Neuronal stem cell (in vitro differentiated cells): ENCODE measurements at regions not wholly inside any gene's neighbourhood (a gene's known extent, or its start where the extent isn't known, plus 50 kb on each side); places are given as distances from the start of the nearest gene placed in this dataset.

Experiments used
- DNase-seq: peaks from one replicate; pipeline ENCODE4 v3.0.0-alpha.2; 2013; ENCODE audit warnings: low spot score
- H2AFZ ChIP-seq: one replicate; pipeline ENCODE4 v1.6.1; 2013; ENCODE audit warnings: mild to moderate bottlenecking, low read length, inconsistent platforms
- H2AK5ac ChIP-seq: 2 replicates; pipeline ENCODE4 v1.6.1; 2013; ENCODE audit warnings: low read depth, mild to moderate bottlenecking, inconsistent platforms, low read length, moderate library complexity, mixed read lengths
- H2BK120ac ChIP-seq: 2 replicates; pipeline ENCODE4 v1.6.1; 2013; ENCODE audit warnings: low read depth, mild to moderate bottlenecking, inconsistent platforms, low read length, moderate library complexity, mixed read lengths
- H2BK12ac ChIP-seq: one replicate; pipeline ENCODE4 v1.6.1; 2013; ENCODE audit warnings: low read length, inconsistent platforms
- H2BK15ac ChIP-seq: 2 replicates; pipeline ENCODE4 v1.6.1; 2013; ENCODE audit warnings: mild to moderate bottlenecking, low read length, inconsistent platforms, mixed read lengths
- H2BK5ac ChIP-seq: one replicate; pipeline ENCODE4 v1.6.1; 2013; ENCODE audit warnings: inconsistent platforms, mild to moderate bottlenecking, low read length, moderate library complexity
- H3K14ac ChIP-seq: one replicate; pipeline ENCODE4 v1.6.1; 2013; ENCODE audit warnings: low read length, inconsistent platforms
- H3K18ac ChIP-seq: 2 replicates; pipeline ENCODE4 v1.6.1; 2013; ENCODE audit warnings: low read length, inconsistent platforms
- H3K23ac ChIP-seq: 2 replicates; pipeline ENCODE4 v1.6.1; 2013; ENCODE audit warnings: low read depth, mild to moderate bottlenecking, mixed read lengths, low read length, inconsistent platforms; ENCODE audit not compliant: poor library complexity
- H3K27ac ChIP-seq: replicated peaks from 3 replicates; pipeline ENCODE4 v1.5.1; 2013; ENCODE audit warnings: low read length, inconsistent platforms
- H3K27me3 ChIP-seq, 3 experiments: 2 replicates each; pipeline ENCODE4 v1.6.1; 2013; ENCODE audit warnings: low read length in 3 of 3, mild to moderate bottlenecking in 2 of 3, inconsistent platforms in 1 of 3, low read depth in 1 of 3, mixed read lengths in 1 of 3, moderate library complexity in 1 of 3; ENCODE audit not compliant: control insufficient read depth in 3 of 3, insufficient read depth in 3 of 3
- H3K36me3 ChIP-seq, 2 donors: replicated peaks in 1 of 2; 2 replicates each; pipeline ENCODE4 v1.6.1; 2013; ENCODE audit warnings: low read length in 2 of 2; ENCODE audit not compliant: control insufficient read depth in 2 of 2, insufficient read depth in 2 of 2
- H3K4ac ChIP-seq: 2 replicates; pipeline ENCODE4 v1.6.1; 2013; ENCODE audit warnings: inconsistent platforms, mild to moderate bottlenecking, low read length, moderate library complexity
- H3K4me1 ChIP-seq, 2 donors: 1 replicate in 1 of 2; 2 replicates in 1 of 2; pipeline ENCODE4 v1.6.1; 2013; ENCODE audit warnings: low read length in 2 of 2, low read depth in 1 of 2; ENCODE audit not compliant: control insufficient read depth in 2 of 2, insufficient read depth in 1 of 2
- H3K4me2 ChIP-seq: one replicate; pipeline ENCODE4 v1.6.1; 2013; ENCODE audit warnings: mild to moderate bottlenecking, low read length, inconsistent platforms; ENCODE audit not compliant: insufficient read depth, poor library complexity, severe bottlenecking
- H3K4me3 ChIP-seq, 2 donors: 2 replicates each; pipeline ENCODE4 v1.5.1; 2013; ENCODE audit warnings: low read length in 2 of 2, mild to moderate bottlenecking in 2 of 2, inconsistent platforms in 1 of 2, moderate library complexity in 1 of 2
- H3K79me1 ChIP-seq: one replicate; pipeline ENCODE4 v1.6.1; 2013; ENCODE audit warnings: low read depth, mild to moderate bottlenecking, inconsistent platforms, low read length, moderate library complexity
- H3K9ac ChIP-seq: one replicate; pipeline ENCODE4 v1.6.1; 2013; ENCODE audit warnings: mild to moderate bottlenecking, low read depth, low read length, inconsistent platforms; ENCODE audit not compliant: poor library complexity
- H3K9me3 ChIP-seq, 2 donors: replicated peaks in 1 of 2; 2 replicates each; pipeline versions ENCODE3 to v1.6.1; 2013; ENCODE audit warnings: low read length in 2 of 2, mild to moderate bottlenecking in 2 of 2, inconsistent platforms in 1 of 2, low read depth in 1 of 2, mixed read lengths in 1 of 2, moderate library complexity in 1 of 2; ENCODE audit not compliant: control insufficient read depth in 2 of 2, insufficient read depth in 1 of 2
- H4K8ac ChIP-seq: one replicate; pipeline ENCODE4 v1.6.1; 2013; ENCODE audit warnings: low read depth, mild to moderate bottlenecking, inconsistent platforms, low read length, moderate library complexity
- H4K91ac ChIP-seq: one replicate; pipeline ENCODE4 v1.6.1; 2013; ENCODE audit warnings: low read length, low read depth, mild to moderate bottlenecking, inconsistent platforms; ENCODE audit not compliant: poor library complexity
- WGBS, 2 donors: extraction: QIAGEN DNeasy Blood & Tissue Kit; methylation state at CpG; one replicate each; pipeline ENCODE4 v1.1.7; 2013; ENCODE audit warnings: missing lambda C conversion rate in 2 of 2, mixed read lengths in 1 of 2; ENCODE audit not compliant: insufficient read length in 2 of 2, insufficient replicate concordance in 1 of 2; ENCODE audit errors: extremely low coverage in 2 of 2; 5-methylcytosine and 5-hydroxymethylcytosine counted together

- DNase-seq: no peak
- Histone ChIP-seq H3K9me3 (no peaks in the 10 kb centered on the region), H2AK5ac (no peak overlapping the region), H4K91ac (no peak overlapping the region), H2BK12ac (no peak overlapping the region), H3K4me3 (no peak overlapping the region), H2BK120ac (no peak overlapping the region), H2AFZ (no peak overlapping the region), H2BK15ac (no peak overlapping the region), H3K4me1 (no peaks in the 10 kb centered on the region), H3K79me1 (no peaks in the 10 kb centered on the region), H3K4ac (no peak overlapping the region), H4K8ac (no peak overlapping the region), H3K27ac (no peak overlapping the region), H3K23ac (no peak overlapping the region), H3K36me3 (no peaks in the 10 kb centered on the region), H3K18ac (no peak overlapping the region), H2BK5ac (no peak overlapping the region), H3K27me3 (no peaks in the 10 kb centered on the region), H3K14ac (no peak overlapping the region), H3K9ac (no peak overlapping the region), H3K4me2 (no peak overlapping the region)
- no CpG with 5 or more reads among the region's 5 CpGs for WGBS, 2 donors
Observed at GRCh38 chr6:84926189-84927155, 162.1 kb upstream of the TBX18 start.

GRCh38 chr6:84921891-84922290 lies 157.5 kb upstream of the TBX18 start:
- no CpG with 5 or more reads among the region's 1 CpG for whole genome bisulfite sequencing, 2 donors
- no peak overlapping the region for H4K8ac ChIP-seq
- DNase-seq: no peak
- H3K36me3 ChIP-seq: no peaks in the 10 kb centered on the region
- no peak overlapping the region for H2BK12ac ChIP-seq
- no peaks in the 10 kb centered on the region for H3K9me3 ChIP-seq
- no peak overlapping the region for H3K4ac ChIP-seq
- no peak overlapping the region for H3K18ac ChIP-seq
- H3K4me2 ChIP-seq: no peak overlapping the region
- no peak overlapping the region for H3K9ac ChIP-seq
- H3K27me3 ChIP-seq: no peaks in the 10 kb centered on the region
- H3K23ac ChIP-seq: no peak overlapping the region
- no peak overlapping the region for H4K91ac ChIP-seq
- H3K79me1 ChIP-seq: no peaks in the 10 kb centered on the region
- H2BK5ac ChIP-seq: no peak overlapping the region
- H3K14ac ChIP-seq: no peak overlapping the region
- H3K4me1 ChIP-seq: no peaks in the 10 kb centered on the region
- no peak overlapping the region for H2BK120ac ChIP-seq
- H2AFZ ChIP-seq: no peak overlapping the region
- no peak overlapping the region for H2BK15ac ChIP-seq
- H3K4me3 ChIP-seq: no peak overlapping the region
- H2AK5ac ChIP-seq: no peak overlapping the region
- H3K27ac ChIP-seq: no peak overlapping the region

- Histone ChIP-seq H2BK12ac (no peak overlapping the region), H2BK5ac (no peak overlapping the region), H3K23ac (no peak overlapping the region), H3K79me1 (no peaks in the 10 kb centered on the region), H3K4ac (no peak overlapping the region), H3K4me2 (no peak overlapping the region), H2AK5ac (no peak overlapping the region), H4K8ac (no peak overlapping the region), H2BK120ac (no peak overlapping the region), H3K36me3 (no peaks in the 10 kb centered on the region), H3K4me1 (no peaks in the 10 kb centered on the region), H3K27ac (no peak overlapping the region), H3K27me3 (no peaks in the 10 kb centered on the region), H3K9me3 (no peaks in the 10 kb centered on the region), H3K4me3 (no peak overlapping the region), H3K14ac (no peak overlapping the region), H3K18ac (no peak overlapping the region), H4K91ac (no peak overlapping the region), H3K9ac (no peak overlapping the region), H2BK15ac (no peak overlapping the region), H2AFZ (no peak overlapping the region)
- WGBS, 2 donors: no CpG with 5 or more reads among the region's 1 CpG
- no peak for DNase-seq
Observed at GRCh38 chr6:84920021-84920420, 155.6 kb upstream of the TBX18 start.

- H3K9ac ChIP-seq: no peak overlapping the region
- no peak overlapping the region for H4K8ac ChIP-seq
- WGBS, 2 donors: no CpG with 5 or more reads among the region's 3 CpGs
Observed at GRCh38 chr6:84916704-84917103, 152.3 kb upstream of the TBX18 start.

More at GRCh38 chr6:84916704-84917103, 152.3 kb upstream of the TBX18 start:
- no peak overlapping the region for H2AFZ ChIP-seq
- H3K9me3 ChIP-seq: no peaks in the 10 kb centered on the region
- no peak for DNase-seq
- H3K4ac ChIP-seq: no peak overlapping the region
- H2BK120ac ChIP-seq: no peak overlapping the region
- no peak overlapping the region for H2BK5ac ChIP-seq
- H3K36me3 ChIP-seq: no peaks in the 10 kb centered on the region
- no peak overlapping the region for H3K4me2 ChIP-seq
- H3K27ac ChIP-seq: no peak overlapping the region
- H3K27me3 ChIP-seq: no peaks in the 10 kb centered on the region
- H3K4me1 ChIP-seq: peaks cover 0 to 2% of the 10 kb centered on the region in 2 donors
- no peaks in the 10 kb centered on the region for H3K79me1 ChIP-seq
- no peak overlapping the region for H3K18ac ChIP-seq
- no peak overlapping the region for H2BK12ac ChIP-seq
- no peak overlapping the region for H3K14ac ChIP-seq
- H3K23ac ChIP-seq: no peak overlapping the region
- H3K4me3 ChIP-seq: no peak overlapping the region
- no peak overlapping the region for H2BK15ac ChIP-seq
- H4K91ac ChIP-seq: no peak overlapping the region
- no peak overlapping the region for H2AK5ac ChIP-seq
